ENCODE measurements at regions not wholly inside any gene's neighbourhood (a gene's known extent, or its start where the extent isn't known, plus 50 kb on each side); places are given as distances from the start of the nearest gene placed in this dataset.

GRCh38 chrX:26722666-26723428, 506.9 kb downstream of the MAGEB5 start:
- TF ChIP-seq POLR2A (IDR thresholded peaks at IDR 0.05), result no peak
- TF ChIP-seq, protein P1, sequence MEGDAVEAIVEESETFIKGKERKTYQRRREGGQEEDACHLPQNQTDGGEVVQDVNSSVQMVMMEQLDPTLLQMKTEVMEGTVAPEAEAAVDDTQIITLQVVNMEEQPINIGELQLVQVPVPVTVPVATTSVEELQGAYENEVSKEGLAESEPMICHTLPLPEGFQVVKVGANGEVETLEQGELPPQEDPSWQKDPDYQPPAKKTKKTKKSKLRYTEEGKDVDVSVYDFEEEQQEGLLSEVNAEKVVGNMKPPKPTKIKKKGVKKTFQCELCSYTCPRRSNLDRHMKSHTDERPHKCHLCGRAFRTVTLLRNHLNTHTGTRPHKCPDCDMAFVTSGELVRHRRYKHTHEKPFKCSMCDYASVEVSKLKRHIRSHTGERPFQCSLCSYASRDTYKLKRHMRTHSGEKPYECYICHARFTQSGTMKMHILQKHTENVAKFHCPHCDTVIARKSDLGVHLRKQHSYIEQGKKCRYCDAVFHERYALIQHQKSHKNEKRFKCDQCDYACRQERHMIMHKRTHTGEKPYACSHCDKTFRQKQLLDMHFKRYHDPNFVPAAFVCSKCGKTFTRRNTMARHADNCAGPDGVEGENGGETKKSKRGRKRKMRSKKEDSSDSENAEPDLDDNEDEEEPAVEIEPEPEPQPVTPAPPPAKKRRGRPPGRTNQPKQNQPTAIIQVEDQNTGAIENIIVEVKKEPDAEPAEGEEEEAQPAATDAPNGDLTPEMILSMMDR (IDR thresholded peaks at IDR 0.05 in 8 of 11, conservative IDR thresholded peaks at IDR 0.05 in 3 of 11), result no peak
- DNase-seq, result peak; percentile 58
- 70 to 95% (median 87%) methylated on average over 2 to 9 of the region's 9 CpGs for WGBS, 5 donors

DNA sequence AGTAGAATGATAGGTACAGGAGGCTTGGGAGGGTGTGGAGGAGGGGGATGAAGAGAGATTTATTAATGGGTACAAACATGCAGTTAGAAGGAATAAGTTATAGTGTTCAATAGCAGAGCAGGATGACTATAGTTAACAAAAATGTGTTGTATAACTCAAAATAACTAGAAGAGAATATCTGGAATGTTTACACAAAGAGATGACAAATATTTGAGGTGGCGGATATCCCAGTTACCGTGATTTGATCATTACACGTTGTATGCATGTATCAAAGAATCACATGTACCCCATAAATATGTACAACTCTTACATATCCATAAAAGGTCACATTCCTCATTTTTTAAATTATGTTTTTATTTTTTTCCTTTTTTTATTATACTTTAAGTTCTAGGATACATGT, 456.6 kb downstream of the MAGEB5 start:
- no peaks in the 10 kb centered on the region for H3K27me3 ChIP-seq (replicated peaks in 1 of 7)
- intact Hi-C loops (cut with DNase I; ENCODE audit: low total_unique reads), result no loop called here

More at GRCh38 chrX:26722666-26723428, 506.9 kb downstream of the MAGEB5 start:
- Histone ChIP-seq H3K27ac (no peak overlapping the region), H3K4me3 (no peak overlapping the region), H3K36me3 (no peaks in the 10 kb centered on the region), H3K9me3 (no peaks in the 10 kb centered on the region), H3K27me3 (replicated peaks in 1 of 7) (no peaks in the 10 kb centered on the region), H3K4me1 (no peaks in the 10 kb centered on the region)
- intact Hi-C loops (cut with DNase I; ENCODE audit: low total_unique reads), result no loop called here

DNA sequence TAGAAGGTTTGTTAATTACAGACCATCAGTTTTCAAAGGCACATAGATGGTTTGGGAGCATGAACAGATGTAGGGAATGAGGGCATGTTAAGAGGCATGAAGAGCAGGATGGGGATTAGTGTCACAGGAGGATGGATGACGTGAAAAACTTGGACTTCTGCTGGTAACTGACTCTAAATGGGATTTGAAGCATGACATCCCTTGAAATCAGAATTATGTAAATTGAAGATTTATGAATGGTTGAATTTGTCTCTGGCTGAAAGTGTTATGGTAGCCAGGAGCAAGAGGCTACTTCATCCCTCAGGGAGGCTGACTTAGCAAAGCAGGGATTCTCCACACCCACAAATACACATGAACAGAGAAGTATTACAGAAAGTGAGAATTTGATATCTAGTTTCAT, 454.6 kb downstream of the MAGEB5 start:
- H3K36me3 ChIP-seq, result no peaks in the 10 kb centered on the region
- intact Hi-C loops (cut with DNase I; ENCODE audit: low total_unique reads), result no loop called here
- 20 to 77% (median 48%) methylated on average over 1 of the region's 1 CpG for whole genome bisulfite sequencing, 5 donors

More for the DNA sequence above, 456.6 kb downstream of the MAGEB5 start:
- Histone ChIP-seq H3K4me1 (no peaks in the 10 kb centered on the region), H3K9me3 (no peaks in the 10 kb centered on the region), H3K4me3 (no peak overlapping the region), H3K27ac (no peak overlapping the region), H3K36me3 (no peaks in the 10 kb centered on the region)
- 86 to 97% (median 94%) methylated on average over 3 of the region's 3 CpGs for WGBS, 5 donors
- TF ChIP-seq, protein P1 (IDR thresholded peaks at IDR 0.05 in 8 of 11, conservative IDR thresholded peaks at IDR 0.05 in 3 of 11), result no peak
- TF ChIP-seq POLR2A (IDR thresholded peaks at IDR 0.05) (no peak), POLR2AphosphoS5 (IDR thresholded peaks at IDR 0.05) (no peak)
- DNase-seq, result no peak

GRCh38 chrX:26664919-26665318, 448.9 kb downstream of the MAGEB5 start:
- Histone ChIP-seq H3K4me1 (no peaks in the 10 kb centered on the region), H3K9me3 (no peaks in the 10 kb centered on the region), H3K36me3 (no peaks in the 10 kb centered on the region), H3K4me3 (no peak overlapping the region), H3K27me3 (replicated peaks in 1 of 7) (no peaks in the 10 kb centered on the region), H3K27ac (no peak overlapping the region)
- WGBS, 5 donors, result 72 to 94% (median 79%) methylated on average over 3 of the region's 3 CpGs
- intact Hi-C loops (cut with DNase I; ENCODE audit: low total_unique reads), result no loop called here
- TF ChIP-seq, protein P1 (IDR thresholded peaks at IDR 0.05 in 8 of 11, conservative IDR thresholded peaks at IDR 0.05 in 3 of 11), result no peak
- TF ChIP-seq POLR2A (IDR thresholded peaks at IDR 0.05), result no peak
- no peak for TF ChIP-seq POLR2AphosphoS5 (IDR thresholded peaks at IDR 0.05)
- no peak for DNase-seq

More for the DNA sequence above, 454.6 kb downstream of the MAGEB5 start:
- H3K4me1 ChIP-seq, result no peaks in the 10 kb centered on the region
- DNase-seq, result no peak
- H3K9me3 ChIP-seq, result no peaks in the 10 kb centered on the region
- no peak for TF ChIP-seq POLR2AphosphoS5 (IDR thresholded peaks at IDR 0.05)
- no peak for TF ChIP-seq POLR2A (IDR thresholded peaks at IDR 0.05)
- TF ChIP-seq, protein P1 (IDR thresholded peaks at IDR 0.05 in 8 of 11, conservative IDR thresholded peaks at IDR 0.05 in 3 of 11), result no peak
- H3K27ac ChIP-seq, result no peak overlapping the region
- no peaks in the 10 kb centered on the region for H3K27me3 ChIP-seq (replicated peaks in 1 of 7)
- no peak overlapping the region for H3K4me3 ChIP-seq
